ENCODE measurements at regions not wholly inside any gene's neighbourhood (a gene's known extent, or its start where the extent isn't known, plus 50 kb on each side); places are given as distances from the start of the nearest gene placed in this dataset.

DNA sequence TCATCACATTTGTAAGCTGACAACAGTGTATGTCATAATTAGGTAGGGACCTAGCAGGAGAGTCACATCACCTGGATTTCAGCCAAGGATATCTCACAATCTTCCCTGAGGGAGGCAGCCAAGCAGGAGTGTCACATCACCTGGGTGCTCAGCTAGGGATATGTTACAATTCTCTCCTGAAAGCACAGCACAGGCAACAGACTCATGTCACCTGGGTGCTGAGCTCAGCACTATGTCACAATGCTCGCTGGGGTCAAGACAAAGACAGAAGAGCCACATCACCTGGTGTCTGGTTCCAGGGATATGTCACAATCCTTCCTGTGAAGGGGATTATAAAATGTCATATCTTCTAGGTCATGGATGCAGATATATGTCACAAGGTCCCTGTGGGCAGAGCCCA lies 123.7 kb downstream of the ZNF675 start:
- 67 to 80% methylated on average over 1 of the region's 1 CpG for WGBS, 2 experiments (ENCODE audit: insufficient coverage in 1 of 2, insufficient read length in 1 of 2)
- Histone ChIP-seq H3K4me3 (ENCODE audit: low read length) (no peak overlapping the region), H3K27me3 (ENCODE audit: control insufficient read depth, insufficient read depth, low read length, poor library complexity, severe bottlenecking) (no peaks in the 10 kb centered on the region), H3K9me3 (ENCODE audit: control insufficient read depth, low read length) (peaks cover 70% of the 10 kb centered on the region), H3K9ac (ENCODE audit: extremely low read depth, low read length, poor library complexity, severe bottlenecking) (no peak overlapping the region), H3K36me3 (ENCODE audit: control insufficient read depth, insufficient read depth, low read length) (no peaks in the 10 kb centered on the region), H3K27ac (ENCODE audit: low read depth, low read length) (no peak overlapping the region), H3K4me1 (ENCODE audit: control insufficient read depth, insufficient read depth, low read length) (no peaks in the 10 kb centered on the region)
- Mint-ChIP-seq H3K27me3 (ENCODE audit: insufficient read depth) (no peaks in the 10 kb centered on the region), H3K9me3 (peaks cover 67% of the 10 kb centered on the region), H3K4me3 (no peak overlapping the region), H3K36me3 (ENCODE audit: low read depth) (no peaks in the 10 kb centered on the region), H3K27ac (no peak overlapping the region), H3K4me1 (no peaks in the 10 kb centered on the region)
- TF ChIP-seq CTCF (conservative IDR thresholded peaks at IDR 0.05), result no peak
- DNase-seq, result no peak

- no peaks in the 10 kb centered on the region for H3K27me3 ChIP-seq (ENCODE audit: control insufficient read depth, insufficient read depth, low read length, poor library complexity, severe bottlenecking)
- peaks cover 64% of the 10 kb centered on the region for H3K9me3 ChIP-seq (ENCODE audit: control insufficient read depth, low read length)
- Mint-ChIP-seq H3K4me3 (no peak overlapping the region), H3K9me3 (peaks cover 64% of the 10 kb centered on the region), H3K36me3 (ENCODE audit: low read depth) (no peaks in the 10 kb centered on the region), H3K4me1 (no peaks in the 10 kb centered on the region), H3K27ac (no peak overlapping the region), H3K27me3 (ENCODE audit: insufficient read depth) (no peaks in the 10 kb centered on the region)
- no peak for DNase-seq
- no peak overlapping the region for H3K4me3 ChIP-seq (ENCODE audit: low read length)
- H3K9ac ChIP-seq (ENCODE audit: extremely low read depth, low read length, poor library complexity, severe bottlenecking), result no peak overlapping the region
- no peak for TF ChIP-seq CTCF (conservative IDR thresholded peaks at IDR 0.05)
- no peak overlapping the region for H3K27ac ChIP-seq (ENCODE audit: low read depth, low read length)
- WGBS, 2 experiments (ENCODE audit: insufficient coverage in 1 of 2, insufficient read length in 1 of 2), result 60 to 84% methylated on average over 2 of the region's 2 CpGs
- H3K4me1 ChIP-seq (ENCODE audit: control insufficient read depth, insufficient read depth, low read length), result no peaks in the 10 kb centered on the region
- H3K36me3 ChIP-seq (ENCODE audit: control insufficient read depth, insufficient read depth, low read length), result no peaks in the 10 kb centered on the region
Observed at GRCh38 chr19:23561341-23561740, 125.7 kb downstream of the ZNF675 start.

DNA sequence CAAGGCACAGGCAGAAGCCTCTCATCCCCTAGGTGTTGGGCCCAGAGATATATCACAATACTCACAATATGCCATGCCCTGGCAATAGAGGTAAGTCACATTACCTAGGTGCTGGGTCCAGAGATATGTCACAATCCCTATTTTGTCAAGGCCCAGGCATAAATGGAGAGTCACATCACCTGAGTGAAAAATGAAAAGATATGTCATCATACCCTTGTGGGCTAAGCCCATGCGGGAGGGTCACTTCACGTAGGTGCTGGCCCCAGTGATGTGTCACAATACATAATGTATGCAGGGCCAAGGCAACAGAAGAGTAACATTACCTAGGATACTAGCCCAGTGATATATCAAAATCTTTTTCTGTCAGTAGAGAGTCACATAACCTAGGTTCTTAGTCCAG lies 127.0 kb downstream of the ZNF675 start:
- H3K36me3 Mint-ChIP-seq (ENCODE audit: low read depth), result no peaks in the 10 kb centered on the region
- Histone ChIP-seq H3K4me3 (ENCODE audit: low read length) (no peak overlapping the region), H3K27me3 (ENCODE audit: control insufficient read depth, insufficient read depth, low read length, poor library complexity, severe bottlenecking) (no peaks in the 10 kb centered on the region), H3K27ac (ENCODE audit: low read depth, low read length) (no peak overlapping the region), H3K9me3 (ENCODE audit: control insufficient read depth, low read length) (peaks cover 67% of the 10 kb centered on the region), H3K4me1 (ENCODE audit: control insufficient read depth, insufficient read depth, low read length) (no peaks in the 10 kb centered on the region), H3K36me3 (ENCODE audit: control insufficient read depth, insufficient read depth, low read length) (no peaks in the 10 kb centered on the region), H3K9ac (ENCODE audit: extremely low read depth, low read length, poor library complexity, severe bottlenecking) (no peak overlapping the region)
- H3K27ac Mint-ChIP-seq, result no peak overlapping the region
- 45 to 53% methylated on average over 2 of the region's 2 CpGs for WGBS, 2 experiments (ENCODE audit: insufficient coverage in 1 of 2, insufficient read length in 1 of 2)
- H3K4me3 Mint-ChIP-seq, result no peak overlapping the region
- DNase-seq, result no peak
- H3K4me1 Mint-ChIP-seq, result no peaks in the 10 kb centered on the region
- no peaks in the 10 kb centered on the region for H3K27me3 Mint-ChIP-seq (ENCODE audit: insufficient read depth)
- H3K9me3 Mint-ChIP-seq, result peaks cover 63% of the 10 kb centered on the region
- TF ChIP-seq CTCF (conservative IDR thresholded peaks at IDR 0.05), result no peak

All from endodermal cell (in vitro differentiated cells).